ENCODE measurements at regions not wholly inside any gene's neighbourhood (a gene's known extent, or its start where the extent isn't known, plus 50 kb on each side); places are given as distances from the start of the nearest gene placed in this dataset.
"Not testable (repeated sequence)": the region's sequence is repeated elsewhere in the genome, so short reads cannot be mapped to it uniquely, and the experiment has no call there.

DNA sequence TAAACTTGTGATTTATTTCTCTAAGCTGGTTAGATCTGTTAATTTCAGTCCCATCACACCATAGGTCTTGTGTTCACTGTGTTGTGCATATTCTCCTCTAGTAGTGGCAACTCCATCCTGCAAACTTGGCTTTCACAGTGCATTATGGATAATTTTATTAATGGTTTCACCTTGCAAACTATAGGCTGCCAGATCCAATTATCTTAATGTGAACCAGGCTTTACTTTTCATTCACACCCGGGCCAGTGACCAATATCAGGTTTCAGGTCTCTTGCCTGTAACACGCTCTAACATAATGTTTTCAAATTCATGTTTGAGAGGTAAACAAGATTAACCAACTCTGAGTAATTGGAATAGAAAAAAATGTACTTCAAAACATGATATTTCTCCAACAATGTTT, 1293.0 kb downstream of the REEP3 start:
- no peak for DNase-seq (ENCODE audit: low read depth in 2 of 2)

DNA sequence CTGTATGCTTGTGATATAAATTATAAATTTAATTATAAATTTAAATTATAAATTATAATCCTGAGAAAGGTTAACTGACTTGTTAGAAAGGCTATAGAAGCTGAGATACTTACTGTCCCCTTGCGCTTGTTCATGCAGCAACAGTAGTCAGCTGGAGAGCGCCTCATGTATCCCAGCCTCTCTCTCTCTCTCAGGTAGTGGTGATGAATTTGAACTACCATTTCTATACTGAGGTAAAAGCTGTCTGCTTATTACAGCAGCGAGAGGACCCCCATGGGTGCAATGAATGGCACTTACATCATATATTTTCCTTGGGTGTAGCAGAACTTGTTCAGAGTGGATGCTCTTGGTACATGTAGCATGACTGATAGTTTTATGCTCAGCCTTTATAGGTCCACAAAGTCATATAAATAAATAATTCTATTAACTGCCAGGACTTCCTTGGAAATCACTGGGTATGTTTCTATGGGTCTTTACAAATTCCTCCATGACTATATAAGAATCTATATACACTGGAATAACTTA, 1308.7 kb downstream of the REEP3 start:
- no peak for DNase-seq (ENCODE audit: low read depth in 2 of 2)

DNA sequence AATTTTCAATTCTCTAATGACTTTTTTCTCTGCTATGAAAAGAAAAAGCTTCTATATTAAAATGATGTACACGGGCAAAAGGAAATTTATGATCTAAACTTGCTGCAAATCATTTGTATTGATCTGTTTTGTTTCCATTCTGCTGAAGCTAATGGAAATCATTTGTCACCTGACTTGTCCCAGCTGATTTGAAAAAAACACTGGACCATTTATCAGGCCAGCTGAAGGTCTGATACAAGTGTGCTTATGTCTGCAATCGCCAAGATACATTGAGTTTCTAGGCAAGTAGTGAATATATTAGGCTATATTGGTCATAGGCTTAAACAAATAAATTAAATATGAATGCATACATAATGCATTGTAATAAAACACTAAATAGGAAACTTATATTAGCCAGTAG, 1309.7 kb downstream of the REEP3 start:
- DNase-seq (ENCODE audit: low read depth in 2 of 2): no peak

DNA sequence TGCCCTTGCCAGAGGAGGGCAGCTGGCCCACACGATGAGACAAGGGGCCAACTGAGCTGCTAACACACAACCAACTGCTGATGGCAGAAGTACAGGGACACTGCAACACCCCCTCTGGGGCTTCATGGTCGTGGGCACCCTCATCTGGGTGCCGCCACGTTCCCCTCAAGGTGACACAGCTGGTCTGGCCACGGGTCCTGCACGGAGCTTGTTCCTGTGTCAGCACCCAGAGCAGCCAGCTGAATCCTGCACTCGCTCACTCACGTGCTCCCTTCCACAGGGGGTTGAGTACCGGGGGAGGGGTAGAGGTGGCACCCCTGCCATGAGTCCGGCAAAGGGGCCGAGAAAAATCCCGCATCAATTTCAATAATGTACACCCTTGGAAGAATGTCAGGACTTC, 1319.1 kb downstream of the REEP3 start:
- no peak for DNase-seq (ENCODE audit: low read depth in 2 of 2)

DNA sequence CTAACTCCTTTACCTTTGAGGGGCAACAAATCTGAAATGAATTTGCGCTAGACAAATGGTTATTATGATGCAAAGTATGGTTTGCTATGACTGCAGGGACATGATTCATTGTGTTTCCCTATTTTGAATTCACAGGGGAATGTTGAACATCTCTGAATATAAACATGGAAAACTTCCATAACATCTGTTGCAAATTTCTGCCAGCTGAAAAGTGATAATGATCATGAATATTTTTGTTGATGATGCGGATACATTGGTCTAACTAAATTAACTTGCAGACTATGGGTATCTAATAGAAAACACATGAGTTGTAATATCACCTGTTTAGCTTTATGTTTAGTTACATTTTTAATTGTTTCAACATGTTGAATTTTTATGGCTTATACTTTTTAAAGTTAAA, 1325.5 kb downstream of the REEP3 start:
- no peak for DNase-seq (ENCODE audit: low read depth in 2 of 2)

DNA sequence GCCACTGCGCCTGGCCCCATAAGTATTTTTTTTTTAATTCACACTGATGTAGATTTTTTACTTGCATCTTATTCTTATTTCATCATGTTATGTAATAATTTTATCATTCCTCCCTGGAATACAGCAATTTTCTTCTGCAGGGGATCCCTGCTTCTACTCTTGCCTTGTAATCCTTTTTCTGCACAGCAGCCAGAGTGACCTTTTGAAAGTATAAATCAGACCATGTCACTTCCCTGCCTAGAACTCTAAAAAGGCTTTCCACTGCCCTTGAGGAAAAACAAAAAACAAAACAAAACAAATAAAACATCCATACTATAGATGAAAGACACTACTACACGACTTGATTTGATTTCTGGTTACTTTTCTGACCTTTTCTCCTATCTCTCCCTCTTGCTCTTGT, 1334.7 kb downstream of the REEP3 start:
- no peak for DNase-seq (ENCODE audit: low read depth in 2 of 2)

DNA sequence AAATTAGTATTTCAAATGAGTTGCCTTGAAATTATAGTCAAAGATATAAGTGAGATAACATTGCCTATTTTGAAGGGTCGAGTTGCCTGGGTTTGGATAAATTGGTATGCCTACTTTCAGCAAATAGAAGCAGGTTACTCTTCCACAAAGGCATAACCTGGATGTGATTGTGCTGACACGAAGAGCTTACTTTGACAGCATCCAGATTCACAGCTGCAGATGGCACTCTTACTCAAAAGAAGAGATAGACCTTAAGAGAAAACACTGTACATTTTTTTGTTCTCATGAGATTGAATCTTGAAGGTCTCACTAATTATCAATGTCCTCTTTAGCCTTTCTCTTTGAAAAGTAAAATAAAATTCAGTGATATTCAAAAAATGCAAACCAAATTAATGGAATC, 1338.7 kb downstream of the REEP3 start:
- no peak for DNase-seq (ENCODE audit: low read depth in 2 of 2)

DNA sequence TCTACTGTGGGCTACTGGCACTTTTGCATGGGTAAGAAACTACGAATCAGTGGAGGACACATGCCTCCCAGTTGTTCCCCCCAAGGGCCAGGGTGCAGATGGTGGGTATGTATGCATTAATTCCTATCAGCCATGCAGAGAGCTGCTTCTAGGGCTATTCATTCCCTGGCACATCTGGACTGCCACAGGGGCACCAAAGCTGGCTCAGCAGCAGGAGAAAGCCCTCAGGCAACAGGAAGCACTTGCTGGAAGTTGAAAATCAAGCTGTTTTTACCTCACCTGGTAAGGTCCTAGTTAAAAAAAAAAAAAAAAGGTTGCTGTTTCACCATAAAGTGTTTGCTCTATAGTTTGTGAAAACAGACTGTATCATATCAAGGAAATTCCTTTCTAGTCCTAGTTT, 1342.6 kb downstream of the REEP3 start:
- DNase-seq (ENCODE audit: low read depth in 2 of 2): no peak

DNA sequence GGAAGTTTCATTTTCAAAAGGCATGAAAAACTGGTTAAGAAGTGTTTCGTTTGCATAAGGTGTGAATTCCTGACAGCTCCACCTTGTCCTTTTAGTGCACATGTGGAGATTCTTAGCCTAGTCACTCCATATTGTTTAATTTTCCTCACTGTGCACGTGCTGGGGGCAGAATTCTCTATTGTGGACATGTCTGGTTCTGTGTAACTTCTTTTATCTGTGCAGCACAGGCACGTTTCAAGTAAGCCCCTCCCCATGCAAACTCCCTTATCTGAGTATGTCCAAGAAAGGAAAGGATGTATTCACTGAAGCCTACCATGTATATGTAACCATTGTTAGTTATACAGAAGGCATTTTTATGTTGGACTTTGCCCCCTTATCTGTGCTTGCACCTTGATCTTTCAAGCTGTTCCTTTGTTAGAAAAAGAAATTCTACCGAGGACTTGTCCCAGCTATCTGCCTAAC, 1346.3 kb downstream of the REEP3 start:
- no peak for DNase-seq (ENCODE audit: low read depth in 2 of 2)

DNA sequence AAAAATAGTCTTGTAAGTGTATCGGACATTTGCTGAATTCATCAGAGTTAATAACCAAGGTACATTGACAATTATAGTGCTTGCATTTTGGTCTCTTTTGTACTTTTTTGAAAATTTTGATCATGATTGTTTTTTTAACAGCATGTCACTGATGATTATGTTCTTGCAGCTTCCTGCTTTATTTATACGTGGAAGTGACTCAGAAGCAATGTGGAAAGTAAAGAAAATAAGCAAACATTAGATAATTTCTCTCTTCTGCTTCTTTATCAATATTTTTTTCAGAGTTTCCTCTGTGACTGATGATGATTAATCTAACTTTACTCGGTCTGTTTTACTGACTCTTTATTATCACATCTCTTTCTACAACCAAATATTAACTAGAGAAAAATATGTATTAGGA, 1351.9 kb downstream of the REEP3 start:
- DNase-seq (ENCODE audit: low read depth in 2 of 2): no peak

DNA sequence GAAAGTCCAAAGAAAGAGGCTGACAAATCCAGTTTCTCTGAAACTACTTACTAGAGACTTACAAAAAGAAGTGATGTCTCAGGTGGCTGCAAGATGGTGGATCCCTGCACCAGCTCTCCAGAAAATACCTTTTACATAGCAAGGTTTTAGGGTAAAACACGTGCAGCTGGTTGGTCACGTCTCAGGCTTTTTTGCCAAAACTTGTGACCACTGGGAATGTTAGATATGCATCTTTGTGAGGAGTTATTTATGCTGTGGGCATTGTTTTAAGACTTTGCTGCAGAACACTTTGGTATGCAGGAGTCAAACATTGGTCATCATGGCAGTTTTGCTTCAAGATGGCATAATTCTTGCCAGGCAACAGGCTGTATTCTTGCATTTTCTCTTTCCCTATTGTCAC, 1352.8 kb downstream of the REEP3 start:
- no peak for DNase-seq (ENCODE audit: low read depth in 2 of 2)

DNA sequence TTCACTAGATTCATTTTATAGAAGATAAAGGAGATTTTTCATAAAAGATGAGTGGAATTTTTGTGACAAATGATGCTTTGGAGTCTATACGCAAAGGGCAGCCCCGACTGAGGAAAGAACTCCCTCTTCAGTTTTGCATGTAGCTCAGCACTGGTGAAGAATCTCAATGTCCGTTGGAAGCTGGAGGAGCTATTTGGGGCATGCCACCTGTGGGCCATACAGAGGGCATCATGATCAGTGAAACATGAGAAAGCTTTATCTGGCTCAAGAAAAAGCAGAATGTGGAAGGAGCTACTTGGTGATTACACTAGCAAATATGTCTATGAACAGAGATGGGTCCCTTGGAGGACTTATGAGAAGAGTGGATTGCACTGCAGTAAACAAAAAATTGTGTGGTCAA, 1359.3 kb downstream of the REEP3 start:
- no peak for DNase-seq (ENCODE audit: low read depth in 2 of 2)

DNA sequence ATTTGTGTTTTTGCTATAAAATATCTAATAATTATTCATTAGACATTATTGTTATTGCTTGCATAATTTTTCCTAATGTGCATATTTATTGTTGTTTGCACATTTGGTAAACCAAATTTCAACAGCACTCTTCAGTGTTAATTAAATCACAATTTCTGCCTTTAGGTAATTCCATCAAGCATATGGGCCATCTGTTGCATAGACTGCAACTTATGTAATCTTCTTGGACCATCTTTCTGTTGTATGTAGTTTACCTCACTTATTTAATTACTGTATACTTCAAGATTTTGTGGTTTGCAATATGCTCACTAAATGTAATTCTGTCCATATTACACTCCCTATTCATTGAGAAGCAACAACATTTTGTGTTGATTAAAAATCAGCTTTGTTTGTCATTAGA, 1360.1 kb downstream of the REEP3 start:
- no peak for DNase-seq (ENCODE audit: low read depth in 2 of 2)

DNA sequence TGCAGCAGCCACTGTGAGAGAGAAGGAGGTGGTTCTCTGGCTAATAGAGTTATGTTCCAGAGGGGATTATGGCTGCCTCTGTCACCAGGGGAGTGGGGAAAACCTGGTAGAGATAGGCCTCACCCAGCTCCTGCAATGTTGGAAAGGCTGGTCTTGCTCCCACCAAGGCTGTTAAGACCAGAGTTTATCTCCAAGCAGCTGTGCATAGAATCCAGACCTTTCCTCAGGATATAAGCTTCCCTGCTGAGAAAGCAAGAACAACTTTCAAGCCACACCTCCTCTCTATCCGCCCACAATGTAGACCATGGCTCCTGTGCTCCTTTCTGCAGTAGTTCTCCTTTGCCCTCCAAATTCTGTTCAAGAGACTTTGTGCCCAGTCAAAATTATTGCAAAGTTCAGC, 1375.4 kb downstream of the REEP3 start:
- DNase-seq (ENCODE audit: low read depth in 2 of 2): no peak

DNA sequence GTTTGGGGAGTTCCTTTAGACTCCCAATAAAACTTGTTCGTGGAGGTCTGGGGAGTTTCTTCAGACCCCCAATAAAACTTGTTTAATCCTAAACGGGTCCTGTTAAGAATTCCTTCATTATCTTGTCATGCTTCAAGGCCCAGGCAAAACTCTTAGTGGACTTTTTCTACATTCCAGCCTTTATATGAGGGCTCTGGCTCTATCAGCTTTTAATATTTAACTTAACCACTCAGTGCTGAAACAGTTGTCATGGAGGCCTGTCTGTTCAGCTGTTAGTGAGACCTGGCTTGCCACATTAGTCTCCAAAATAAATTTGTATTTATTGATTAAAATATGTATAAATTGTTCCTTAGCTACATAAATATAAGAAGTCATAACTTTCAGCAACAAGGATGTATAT, 1385.1 kb downstream of the REEP3 start:
- DNase-seq (ENCODE audit: low read depth in 2 of 2): not testable (repeated sequence)

DNA sequence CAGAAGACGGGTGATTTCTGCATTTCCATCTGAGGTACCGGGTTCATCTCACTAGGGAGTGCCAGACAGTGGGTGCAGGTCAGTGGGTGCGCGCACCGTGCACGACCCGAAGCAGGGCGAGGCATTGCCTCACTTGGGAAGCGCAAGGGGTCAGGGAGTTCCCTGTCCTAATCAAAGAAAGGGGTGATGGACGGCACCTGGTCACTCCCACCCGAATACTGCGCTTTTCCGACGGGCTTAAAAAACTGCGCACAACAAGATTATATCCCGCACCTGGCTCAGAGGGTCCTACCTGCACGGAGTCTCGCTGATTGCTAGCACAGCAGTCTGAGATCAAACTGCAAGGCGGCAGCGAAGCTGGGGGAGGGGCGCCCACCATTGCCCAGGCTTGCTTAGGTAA, 1403.1 kb downstream of the REEP3 start:
- not testable (repeated sequence) for DNase-seq (ENCODE audit: low read depth in 2 of 2)

DNA sequence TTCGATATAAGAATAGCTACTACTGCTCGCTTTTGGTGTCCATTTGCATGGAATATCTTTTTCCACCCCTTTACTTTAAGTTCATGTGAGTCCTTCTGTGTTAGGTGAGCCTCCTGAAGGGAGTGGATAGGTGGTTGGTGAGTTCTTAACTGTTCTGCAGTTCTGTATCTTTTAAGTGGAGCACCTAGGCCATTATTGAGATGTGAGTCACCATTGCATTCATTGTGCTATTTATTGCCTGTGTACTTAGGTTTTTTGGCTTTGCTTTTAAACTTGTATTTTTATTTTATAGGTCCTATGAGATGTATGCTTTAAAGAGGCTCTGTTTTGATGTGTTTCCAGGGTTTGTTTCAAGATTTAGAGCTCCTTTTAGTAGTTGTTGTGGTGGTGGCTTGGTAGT, 1430.8 kb downstream of the REEP3 start:
- no peak for DNase-seq (ENCODE audit: low read depth in 2 of 2)

DNA sequence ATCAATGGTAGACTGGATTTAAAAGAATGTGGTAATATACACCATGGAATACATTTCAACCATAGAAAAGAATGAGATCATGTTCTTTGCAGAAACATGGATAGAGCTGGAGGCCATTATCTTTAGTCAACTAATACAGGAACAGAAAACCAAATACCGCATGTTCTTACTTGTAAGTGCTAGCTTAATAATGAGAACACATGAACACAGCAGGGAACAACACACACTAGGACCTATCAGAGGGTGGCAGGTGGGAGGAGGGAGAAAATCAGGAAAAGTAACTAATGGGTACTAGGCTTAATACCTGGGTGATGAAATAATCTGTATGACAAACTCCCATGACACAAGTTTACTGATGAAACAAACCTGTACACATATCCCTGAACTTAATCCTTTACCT, 1435.2 kb downstream of the REEP3 start:
- DNase-seq (ENCODE audit: low read depth in 2 of 2): no peak

DNA sequence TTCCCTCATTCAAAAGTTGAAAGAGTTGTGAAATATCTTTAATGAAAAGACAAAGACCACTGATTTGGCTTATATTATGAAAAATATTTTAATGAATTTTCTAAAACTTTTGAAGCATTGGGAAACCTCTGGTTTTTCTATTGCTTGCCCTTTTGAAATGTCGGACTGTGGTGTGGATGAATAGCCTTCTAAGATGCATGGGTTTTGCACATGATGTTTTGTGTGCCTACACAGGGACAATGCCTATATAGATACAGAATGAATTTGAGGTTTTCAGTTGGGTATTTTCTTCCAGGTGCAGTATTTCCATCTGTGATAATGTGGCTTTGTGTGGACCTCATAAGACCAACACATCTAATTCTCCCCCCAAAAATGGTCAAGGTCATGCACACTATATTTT, 1437.9 kb downstream of the REEP3 start:
- DNase-seq (ENCODE audit: low read depth in 2 of 2): no peak

DNA sequence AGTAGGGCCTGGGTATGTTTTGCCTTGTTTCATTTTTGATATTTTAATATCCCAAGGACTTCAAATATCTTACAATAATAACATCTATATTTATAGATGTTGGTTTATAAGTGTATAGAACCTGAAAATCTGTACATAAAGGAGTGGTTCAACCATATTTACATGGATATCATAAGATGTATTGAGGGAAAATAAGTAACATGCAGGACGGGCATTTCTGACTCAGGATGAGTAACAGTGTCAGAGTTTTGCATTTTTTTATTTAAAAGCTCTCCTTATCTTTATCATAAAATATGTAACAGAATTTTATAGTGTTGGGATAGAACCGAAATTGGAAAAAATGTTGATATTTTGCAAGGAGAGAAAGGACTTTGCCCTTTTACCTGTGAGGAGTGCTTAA, 1438.7 kb downstream of the REEP3 start:
- no peak for DNase-seq (ENCODE audit: low read depth in 2 of 2)

DNA sequence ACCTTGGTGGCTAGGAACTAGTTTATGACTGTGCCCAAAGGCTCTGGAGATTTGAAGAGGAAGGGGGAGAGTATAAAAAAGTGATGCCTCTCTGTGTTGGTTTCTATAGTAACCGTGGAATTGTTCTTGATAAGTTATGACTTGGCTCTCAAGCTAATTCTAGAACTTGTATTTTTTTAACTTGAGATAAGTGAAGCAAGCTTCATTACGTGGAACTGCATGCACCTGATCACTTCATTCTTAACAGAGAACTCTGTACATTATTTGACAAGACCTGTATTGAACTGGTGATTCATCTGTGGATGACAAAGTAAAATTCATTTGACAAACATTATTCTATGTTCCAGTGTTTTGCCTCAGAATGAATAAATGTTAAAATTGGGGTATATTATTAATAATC, 1452.2 kb downstream of the REEP3 start:
- DNase-seq (ENCODE audit: low read depth in 2 of 2): no peak

DNA sequence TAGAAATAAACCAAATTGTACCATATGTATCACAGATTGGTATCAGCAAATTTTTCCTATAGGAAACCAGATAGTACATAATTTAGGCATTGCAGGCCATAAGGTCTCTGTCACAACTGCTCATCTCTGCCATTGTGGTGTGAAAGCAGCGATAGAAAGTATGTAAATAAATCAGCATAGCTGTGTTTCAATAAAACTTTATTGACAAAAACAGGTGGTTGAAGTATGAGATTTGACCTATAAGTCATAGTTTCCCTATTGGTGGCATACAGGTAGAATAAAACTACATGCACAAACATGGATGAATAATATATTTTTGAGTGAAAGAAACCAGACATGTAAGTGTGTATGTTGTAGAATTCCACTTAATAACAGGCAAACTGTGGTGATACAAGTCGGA, 1454.9 kb downstream of the REEP3 start:
- DNase-seq (ENCODE audit: low read depth in 2 of 2): no peak

DNA sequence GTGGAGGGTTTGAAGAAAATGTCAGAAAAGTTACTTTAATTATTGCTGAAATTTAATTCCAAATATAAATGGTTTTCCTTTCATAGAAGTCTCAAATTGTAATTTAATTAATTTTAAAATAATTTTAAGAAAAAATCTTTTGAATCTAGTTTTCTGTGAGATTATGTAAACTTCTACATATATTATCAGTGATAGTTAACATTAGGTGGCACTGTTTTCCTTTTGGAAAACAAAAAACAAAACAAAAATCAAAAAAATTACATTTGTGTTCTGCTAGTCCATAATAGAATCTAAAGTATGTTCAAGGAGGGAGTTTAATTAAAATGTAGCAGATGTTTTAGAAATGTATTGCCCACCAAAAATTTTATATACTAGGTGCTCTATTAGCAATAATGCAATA, 1456.7 kb downstream of the REEP3 start:
- DNase-seq (ENCODE audit: low read depth in 2 of 2): no peak

DNA sequence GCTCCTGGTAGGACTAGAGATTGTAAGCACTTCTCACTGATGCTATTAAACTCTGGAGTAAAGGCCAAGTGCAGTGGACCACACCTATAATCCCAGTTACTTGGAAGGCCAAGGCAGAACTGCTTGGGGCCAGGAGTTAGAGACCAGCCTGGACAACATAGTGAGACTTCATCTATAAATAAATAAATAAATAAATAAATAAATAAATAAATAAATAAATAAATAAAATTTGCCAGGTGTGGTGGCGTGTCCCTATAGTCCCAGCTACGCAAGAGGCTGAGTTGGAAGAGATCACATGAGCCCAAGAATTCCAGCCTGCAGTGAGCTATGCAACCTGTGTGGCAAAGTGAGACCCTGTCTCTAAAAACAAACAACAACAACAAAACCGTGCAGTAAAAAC, 1475.7 kb downstream of the REEP3 start:
- DNase-seq (ENCODE audit: low read depth in 2 of 2): no peak

DNA sequence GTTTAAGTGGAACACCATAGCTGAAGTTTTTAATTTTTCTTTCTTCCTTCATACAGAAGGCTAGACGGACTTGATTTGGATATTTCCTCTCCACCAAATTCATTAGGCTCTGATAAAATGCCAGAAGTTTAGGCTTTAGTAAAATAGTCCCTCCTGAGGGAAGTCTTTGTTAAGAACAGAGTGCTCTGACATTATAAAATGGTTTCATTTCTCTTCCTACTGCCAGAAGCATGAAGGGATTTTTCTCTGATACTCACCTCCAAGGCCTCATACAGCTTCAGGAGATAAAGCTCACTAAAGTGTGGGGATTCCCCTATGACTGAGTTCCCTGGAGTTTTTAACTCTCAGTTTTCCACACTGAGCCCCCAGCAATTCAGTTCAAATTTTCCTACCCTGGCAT, 1489.6 kb downstream of the REEP3 start:
- DNase-seq (ENCODE audit: low read depth in 2 of 2): no peak

All from stimulated activated CD8-positive, alpha-beta memory T cell treated with anti-CD3 and anti-CD28 coated beads, Interleukin-7, amount 100 ng/mL, for 1 hour (primary cell).